SU-DHL-6 (cell line): ENCODE measurements at regions not wholly inside any gene's neighbourhood (a gene's known extent, or its start where the extent isn't known, plus 50 kb on each side); places are given as distances from the start of the nearest gene placed in this dataset.

Source experiments
- EZH2phosphoT487 ChIP-seq: fragments of 200-600 bp; sonication (generic), shearing (Covaris generic); conservative IDR thresholded peaks from 2 replicates; pipeline ENCODE4 v1.6.1; 2018; ENCODE audit warnings: mild to moderate bottlenecking, antibody characterized with exemption, low read length, moderate library complexity, mixed read lengths
- TF ChIP-seq, protein P1 (sequence below): fragments of 200-600 bp; sonication (generic); IDR thresholded peaks from one replicate; pipeline ENCODE4 v1.5.1; 2017; ENCODE audit warnings: antibody characterized with exemption, mild to moderate bottlenecking, low read length, moderate library complexity; ENCODE audit not compliant: insufficient read depth, poor library complexity, severe bottlenecking

DNA sequence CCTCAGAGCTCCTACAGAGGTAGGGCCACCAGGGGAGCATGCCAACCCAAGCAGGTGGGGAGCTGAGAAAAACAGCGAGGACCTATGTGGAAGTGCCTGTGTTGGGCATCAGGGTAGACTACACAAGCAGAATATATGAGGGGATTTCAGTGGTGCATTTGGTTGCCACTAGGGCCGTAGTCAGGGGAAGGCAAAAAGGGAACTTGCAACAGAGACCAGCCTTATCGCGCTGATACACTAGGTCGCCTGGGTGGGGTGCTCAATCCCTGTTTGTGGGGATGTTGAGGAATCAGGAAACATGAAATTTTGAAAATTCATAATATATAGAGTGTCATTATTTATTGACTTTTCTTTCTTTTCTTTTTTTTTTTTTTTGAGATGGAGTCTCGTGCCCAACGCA, 370.9 kb upstream of the PRR16 start:
- TF ChIP-seq, protein P1, sequence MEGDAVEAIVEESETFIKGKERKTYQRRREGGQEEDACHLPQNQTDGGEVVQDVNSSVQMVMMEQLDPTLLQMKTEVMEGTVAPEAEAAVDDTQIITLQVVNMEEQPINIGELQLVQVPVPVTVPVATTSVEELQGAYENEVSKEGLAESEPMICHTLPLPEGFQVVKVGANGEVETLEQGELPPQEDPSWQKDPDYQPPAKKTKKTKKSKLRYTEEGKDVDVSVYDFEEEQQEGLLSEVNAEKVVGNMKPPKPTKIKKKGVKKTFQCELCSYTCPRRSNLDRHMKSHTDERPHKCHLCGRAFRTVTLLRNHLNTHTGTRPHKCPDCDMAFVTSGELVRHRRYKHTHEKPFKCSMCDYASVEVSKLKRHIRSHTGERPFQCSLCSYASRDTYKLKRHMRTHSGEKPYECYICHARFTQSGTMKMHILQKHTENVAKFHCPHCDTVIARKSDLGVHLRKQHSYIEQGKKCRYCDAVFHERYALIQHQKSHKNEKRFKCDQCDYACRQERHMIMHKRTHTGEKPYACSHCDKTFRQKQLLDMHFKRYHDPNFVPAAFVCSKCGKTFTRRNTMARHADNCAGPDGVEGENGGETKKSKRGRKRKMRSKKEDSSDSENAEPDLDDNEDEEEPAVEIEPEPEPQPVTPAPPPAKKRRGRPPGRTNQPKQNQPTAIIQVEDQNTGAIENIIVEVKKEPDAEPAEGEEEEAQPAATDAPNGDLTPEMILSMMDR, result no peak
- TF ChIP-seq EZH2phosphoT487, result no peak
